H9 (cell line): ENCODE measurements at regions not wholly inside any gene's neighbourhood (a gene's known extent, or its start where the extent isn't known, plus 50 kb on each side); places are given as distances from the start of the nearest gene placed in this dataset.
"Not testable (repeated sequence)": the region's sequence is repeated elsewhere in the genome, so short reads cannot be mapped to it uniquely, and the experiment has no call there.

Experiments
- DNase-seq: peaks from one replicate; pipeline ENCODE4 v3.0.0-alpha.2; 2017
- H2AFZ ChIP-seq: one replicate; pipeline ENCODE4 v1.6.1; 2013; ENCODE audit warnings: mild to moderate bottlenecking, low read length, control low read depth, moderate library complexity
- H2AK5ac ChIP-seq: 2 replicates; pipeline ENCODE4 v1.6.1; 2013; ENCODE audit warnings: low read length, control low read depth, mixed read lengths; ENCODE audit not compliant: insufficient read length
- H2BK120ac ChIP-seq: one replicate; pipeline ENCODE4 v1.6.1; 2013; ENCODE audit warnings: low read depth, mild to moderate bottlenecking, low read length, control low read depth, inconsistent platforms; ENCODE audit not compliant: poor library complexity, severe bottlenecking
- H2BK12ac ChIP-seq: 2 replicates; pipeline ENCODE4 v1.6.1; 2013; ENCODE audit warnings: low read length, control low read depth, mixed read lengths, low read depth; ENCODE audit not compliant: insufficient read length
- H2BK15ac ChIP-seq: 2 replicates; pipeline ENCODE4 v1.6.1; 2013; ENCODE audit warnings: low read depth, low read length, control low read depth
- H2BK20ac ChIP-seq: one replicate; pipeline ENCODE4 v1.6.1; 2013; ENCODE audit warnings: low read depth, mild to moderate bottlenecking, low read length, control low read depth, inconsistent platforms; ENCODE audit not compliant: poor library complexity, severe bottlenecking
- H2BK5ac ChIP-seq: 2 replicates; pipeline ENCODE4 v1.6.1; 2013; ENCODE audit warnings: low read length, control low read depth, mixed read lengths; ENCODE audit not compliant: insufficient read length
- H3K14ac ChIP-seq: 2 replicates; pipeline ENCODE4 v1.6.1; 2013; ENCODE audit warnings: low read length, control low read depth; ENCODE audit not compliant: insufficient read depth
- H3K18ac ChIP-seq: 2 replicates; pipeline ENCODE4 v1.6.1; 2013; ENCODE audit warnings: low read depth, mild to moderate bottlenecking, mixed read lengths, low read length, control low read depth; ENCODE audit not compliant: insufficient read length
- H3K23ac ChIP-seq: 2 replicates; pipeline ENCODE4 v1.6.1; 2013; ENCODE audit warnings: low read length, control low read depth, mixed read lengths, low read depth; ENCODE audit not compliant: insufficient read length
- H3K23me2 ChIP-seq: 2 replicates; pipeline ENCODE4 v1.6.1; 2013; ENCODE audit warnings: low read depth, mild to moderate bottlenecking, mixed read lengths, low read length, control low read depth; ENCODE audit not compliant: insufficient read length, poor library complexity, severe bottlenecking
- H3K27ac ChIP-seq: 2 replicates; pipeline ENCODE4 v1.5.1; 2013; ENCODE audit warnings: low read length, control low read depth, mixed read lengths, low read depth; ENCODE audit not compliant: insufficient read length
- H3K27me3 ChIP-seq: 2 replicates; pipeline ENCODE4 v1.6.1; 2013; ENCODE audit warnings: low read length, control low read depth, inconsistent platforms; ENCODE audit not compliant: insufficient read depth
- H3K4ac ChIP-seq: 2 replicates; pipeline ENCODE4 v1.6.1; 2013; ENCODE audit warnings: low read depth, mild to moderate bottlenecking, control low read depth, inconsistent platforms, low read length, moderate library complexity
- H3K4me1 ChIP-seq: 2 replicates; pipeline ENCODE4 v1.6.1; 2013; ENCODE audit warnings: low read length, control low read depth, inconsistent platforms; ENCODE audit not compliant: insufficient read depth
- H3K4me2 ChIP-seq: 2 replicates; pipeline ENCODE4 v1.6.1; 2013; ENCODE audit warnings: low read length, control low read depth, mixed read lengths; ENCODE audit not compliant: insufficient read length, insufficient read depth
- H3K56ac ChIP-seq: 2 replicates; pipeline ENCODE4 v1.6.1; 2013; ENCODE audit warnings: low read depth, mild to moderate bottlenecking, mixed read lengths, low read length, control low read depth; ENCODE audit not compliant: insufficient read length
- H3K79me1 ChIP-seq: 2 replicates; pipeline ENCODE4 v1.6.1; 2013; ENCODE audit warnings: low read depth, mild to moderate bottlenecking, moderate library complexity, low read length, control low read depth, inconsistent platforms; ENCODE audit not compliant: insufficient read depth, poor library complexity, severe bottlenecking
- H3K79me2 ChIP-seq: 2 replicates; pipeline ENCODE4 v1.6.1; 2013; ENCODE audit warnings: low read length, control low read depth, inconsistent platforms; ENCODE audit not compliant: insufficient read depth
- H3K9ac ChIP-seq: 2 replicates; pipeline ENCODE4 v1.6.1; 2013; ENCODE audit warnings: low read length, control low read depth, mixed read lengths; ENCODE audit not compliant: insufficient read length; ENCODE audit errors: extremely low read depth
- H3K9me3 ChIP-seq: one replicate; pipeline ENCODE4 v1.6.1; 2013; ENCODE audit warnings: low read depth, low read length, inconsistent platforms; ENCODE audit not compliant: control insufficient read depth
- H3T11ph ChIP-seq: one replicate; pipeline ENCODE4 v1.6.1; 2013; ENCODE audit warnings: mild to moderate bottlenecking, low read length, control low read depth, inconsistent platforms
- H4K20me1 ChIP-seq: one replicate; pipeline ENCODE4 v1.6.1; 2013; ENCODE audit not compliant: control insufficient read depth, insufficient read length, insufficient read depth
- H4K5ac ChIP-seq: 2 replicates; pipeline ENCODE4 v1.6.1; 2013; ENCODE audit warnings: low read depth, mild to moderate bottlenecking, mixed read lengths, low read length, control low read depth; ENCODE audit not compliant: insufficient read length
- H4K8ac ChIP-seq: replicated peaks from 2 replicates; pipeline ENCODE4 v1.6.1; 2013; ENCODE audit warnings: low read length, control low read depth, mixed read lengths, low read depth; ENCODE audit not compliant: insufficient read length
- H4K91ac ChIP-seq: 2 replicates; pipeline ENCODE4 v1.6.1; 2013; ENCODE audit warnings: low read depth, mild to moderate bottlenecking, moderate library complexity, mixed read lengths, low read length, control low read depth; ENCODE audit not compliant: insufficient read length
- H3K27ac Mint-ChIP-seq, 3 experiments: 2 replicates in 2 of 3; 3 replicates in 1 of 3; pipeline ENCODE4 v1.8.0; 2020 to 2021; ENCODE audit warnings: mixed read lengths in 3 of 3, mild to moderate bottlenecking in 1 of 3, moderate library complexity in 1 of 3
- H3K27me3 Mint-ChIP-seq: 2 replicates; pipeline ENCODE4 v1.8.0; 2021; ENCODE audit warnings: low read depth, mild to moderate bottlenecking, moderate library complexity, mixed read lengths
- H3K36me3 Mint-ChIP-seq, 3 experiments: 2 replicates in 2 of 3; 3 replicates in 1 of 3; pipeline ENCODE4 v1.8.0; 2020 to 2021; ENCODE audit warnings: low read depth in 3 of 3, mixed read lengths in 3 of 3; ENCODE audit not compliant: insufficient read depth in 1 of 3
- H3K4me1 Mint-ChIP-seq, 2 experiments: 2 replicates each; pipeline ENCODE4 v1.8.0; 2020; ENCODE audit warnings: mixed read lengths in 2 of 2
- H3K4me3 Mint-ChIP-seq, 2 experiments: 2 replicates in 1 of 2; 3 replicates in 1 of 2; pipeline ENCODE4 v1.8.0; 2020 to 2021; ENCODE audit warnings: mild to moderate bottlenecking in 2 of 2, mixed read lengths in 2 of 2, moderate library complexity in 1 of 2
- H3K9me3 Mint-ChIP-seq, 2 experiments: 2 replicates in 1 of 2; 3 replicates in 1 of 2; pipeline ENCODE4 v1.8.0; 2020; ENCODE audit warnings: mild to moderate bottlenecking in 2 of 2, mixed read lengths in 2 of 2, moderate library complexity in 1 of 2
- WGBS: extraction: QIAGEN DNeasy Blood & Tissue Kit; methylation state at CpG from one replicate; pipeline ENCODE4 v1.1.7; 2013; ENCODE audit warnings: missing lambda C conversion rate, low lambda C conversion rate, mixed read lengths; ENCODE audit not compliant: insufficient read length; ENCODE audit errors: extremely low coverage; 5-methylcytosine and 5-hydroxymethylcytosine counted together
- TF ChIP-seq, protein P1 (sequence below): fragments of 200-600 bp; sonication (generic); conservative IDR thresholded peaks from 3 replicates; pipeline ENCODE4 v1.8.0; 2021; ENCODE audit warnings: antibody characterized with exemption, mild to moderate bottlenecking

GRCh38 chrX:115357326-115358120, 68.0 kb downstream of the LUZP4 start:
- Mint-ChIP-seq H3K9me3 (peaks cover 3 to 4% of the 10 kb centered on the region in 2 experiments; a peak in 2 of 5 replicates), H3K4me3 (no peak overlapping the region), H3K36me3 (peaks cover 0 to 5% (median 0%) of the 10 kb centered on the region in 3 experiments; a peak in 2 of 7 replicates), H3K27me3 (peaks cover 40% of the 10 kb centered on the region), H3K27ac (no peak overlapping the region), H3K4me1 (peaks cover 5 to 14% of the 10 kb centered on the region in 2 experiments)
- no peak for DNase-seq
- Histone ChIP-seq H2BK120ac (no peak overlapping the region), H3K27ac (no peak overlapping the region), H3K4me2 (no peak overlapping the region), H2AK5ac (no peak overlapping the region), H3K79me2 (no peaks in the 10 kb centered on the region), H2BK5ac (no peak overlapping the region), H3T11ph (no peak overlapping the region), H3K23me2 (no peaks in the 10 kb centered on the region), H4K8ac (no peak overlapping the region), H2BK12ac (no peak overlapping the region), H3K27me3 (no peaks in the 10 kb centered on the region; the same call in 1 of the 2 replicates), H3K4ac (no peak overlapping the region), H4K5ac (no peak overlapping the region), H4K20me1 (no peaks in the 10 kb centered on the region), H3K4me1 (no peaks in the 10 kb centered on the region), H2AFZ (no peak overlapping the region), H3K56ac (no peak overlapping the region), H3K9ac (no peak overlapping the region), H4K91ac (no peak overlapping the region), H3K9me3 (no peaks in the 10 kb centered on the region), H2BK15ac (no peak overlapping the region), H3K79me1 (no peaks in the 10 kb centered on the region), H3K18ac (no peak overlapping the region), H2BK20ac (no peak overlapping the region), H3K14ac (no peak overlapping the region), H3K23ac (no peak overlapping the region)
- TF ChIP-seq, protein P1, sequence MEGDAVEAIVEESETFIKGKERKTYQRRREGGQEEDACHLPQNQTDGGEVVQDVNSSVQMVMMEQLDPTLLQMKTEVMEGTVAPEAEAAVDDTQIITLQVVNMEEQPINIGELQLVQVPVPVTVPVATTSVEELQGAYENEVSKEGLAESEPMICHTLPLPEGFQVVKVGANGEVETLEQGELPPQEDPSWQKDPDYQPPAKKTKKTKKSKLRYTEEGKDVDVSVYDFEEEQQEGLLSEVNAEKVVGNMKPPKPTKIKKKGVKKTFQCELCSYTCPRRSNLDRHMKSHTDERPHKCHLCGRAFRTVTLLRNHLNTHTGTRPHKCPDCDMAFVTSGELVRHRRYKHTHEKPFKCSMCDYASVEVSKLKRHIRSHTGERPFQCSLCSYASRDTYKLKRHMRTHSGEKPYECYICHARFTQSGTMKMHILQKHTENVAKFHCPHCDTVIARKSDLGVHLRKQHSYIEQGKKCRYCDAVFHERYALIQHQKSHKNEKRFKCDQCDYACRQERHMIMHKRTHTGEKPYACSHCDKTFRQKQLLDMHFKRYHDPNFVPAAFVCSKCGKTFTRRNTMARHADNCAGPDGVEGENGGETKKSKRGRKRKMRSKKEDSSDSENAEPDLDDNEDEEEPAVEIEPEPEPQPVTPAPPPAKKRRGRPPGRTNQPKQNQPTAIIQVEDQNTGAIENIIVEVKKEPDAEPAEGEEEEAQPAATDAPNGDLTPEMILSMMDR: no peak
- WGBS: no CpG with 5 or more reads among the region's 3 CpGs

DNA sequence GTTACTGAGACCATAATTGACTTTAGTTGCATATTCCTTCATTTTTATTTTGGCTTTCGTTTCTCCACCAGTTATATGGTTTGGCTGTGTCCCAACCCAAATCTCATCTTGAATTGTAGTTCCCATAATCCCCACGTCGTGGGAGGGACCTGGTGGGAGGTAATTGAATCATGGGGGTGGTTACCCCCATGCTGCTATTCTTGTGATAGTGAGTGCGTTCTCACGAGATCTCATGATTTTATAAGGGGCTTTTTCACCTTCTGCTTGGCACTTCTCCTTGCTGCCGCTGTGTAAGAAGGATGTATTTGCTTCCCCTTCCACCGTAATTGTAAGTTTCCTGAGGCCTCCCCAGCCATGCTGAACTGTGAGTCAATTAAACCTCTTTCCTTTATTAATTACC, 70.0 kb downstream of the LUZP4 start:
- not testable (repeated sequence) for H3K23me2 ChIP-seq, H2AK5ac ChIP-seq, H4K8ac ChIP-seq, H3K9me3 Mint-ChIP-seq, H3K9me3 ChIP-seq, H4K20me1 ChIP-seq, H3K9ac ChIP-seq, H2BK5ac ChIP-seq, H3K27ac ChIP-seq, H3K27me3 ChIP-seq, H2BK20ac ChIP-seq, H3K4me2 ChIP-seq, H3K23ac ChIP-seq, H3K36me3 Mint-ChIP-seq, H3K79me2 ChIP-seq, H3K27ac Mint-ChIP-seq, H3K18ac ChIP-seq, H4K91ac ChIP-seq, H2BK15ac ChIP-seq, H2BK120ac ChIP-seq, H2BK12ac ChIP-seq, H3K14ac ChIP-seq, H2AFZ ChIP-seq, H3K4ac ChIP-seq, H4K5ac ChIP-seq, H3K56ac ChIP-seq, H3K4me1 ChIP-seq, H3T11ph ChIP-seq, H3K4me3 Mint-ChIP-seq, DNase-seq, H3K79me1 ChIP-seq
- WGBS: no CpG with 5 or more reads among the region's 7 CpGs
- Mint-ChIP-seq H3K4me1 (peaks cover 5 to 14% of the 10 kb centered on the region in 2 experiments), H3K27me3 (peaks cover 35% of the 10 kb centered on the region)
